Prostate gland (tissue), 2 donors: ENCODE measurements at regions not wholly inside any gene's neighbourhood (a gene's known extent, or its start where the extent isn't known, plus 50 kb on each side); places are given as distances from the start of the nearest gene placed in this dataset.

Experiments used
- DNase-seq: peaks from one replicate; pipeline ENCODE4 v3.0.0-alpha.2; 2019; ENCODE audit warnings: low spot score
- H3K27ac ChIP-seq, 2 donors: fragments of 200-600 bp; sonication (generic); 2 replicates each; pipeline ENCODE4 v1.5.1; 2017 to 2019
- H3K27me3 ChIP-seq: fragments of 200-600 bp; sonication (generic); replicated peaks from 2 replicates; pipeline ENCODE4 v1.5.1; 2019; ENCODE audit not compliant: insufficient read depth
- H3K36me3 ChIP-seq, 2 donors: fragments of 200-600 bp; sonication (generic); 1 replicate in 1 of 2; 2 replicates in 1 of 2; pipeline versions ENCODE4 v1.5.1 to v1.8.1; 2017 to 2019
- H3K4me1 ChIP-seq: fragments of 200-600 bp; sonication (generic); replicated peaks from 2 replicates; pipeline ENCODE4 v1.5.1; 2019
- H3K4me3 ChIP-seq, 2 donors: fragments of 200-600 bp; sonication (generic); 2 replicates each; pipeline ENCODE4 v1.5.1; 2017 to 2019
- H3K9me3 ChIP-seq: fragments of 200-600 bp; sonication (generic); 2 replicates; pipeline ENCODE4 v1.5.1; 2017
- POLR2A ChIP-seq: fragments of 450-650 bp; IDR thresholded peaks from one replicate; pipeline ENCODE4 v1.6.1; 2016; ENCODE audit warnings: antibody characterized with exemption, mild to moderate bottlenecking
- POLR2AphosphoS5 ChIP-seq: sonication (generic); formaldehyde crosslinking; IDR thresholded peaks from one replicate; pipeline ENCODE4 v1.6.1; 2017; ENCODE audit warnings: antibody characterized with exemption
- WGBS: methylation state at CpG from one replicate; pipeline ENCODE4 v1.1.5; 2018; 5-methylcytosine and 5-hydroxymethylcytosine counted together
- intact Hi-C: fragments of 100-400 bp; cut with DNase I; formaldehyde crosslinking; loops from one replicate; pipeline ENCODE4 v1.14.2; 2022
- TF ChIP-seq, protein P1 (sequence below), 4 experiments: fragments of 200-600 bp in 2 of 4; fragments of 450-650 bp in 2 of 4; sonication (generic) in 2 of 4; IDR thresholded peaks; 1 replicate in 3 of 4; 2 replicates in 1 of 4; pipeline ENCODE4 v1.5.1; 2016 to 2019; ENCODE audit warnings: antibody characterized with exemption in 4 of 4, mild to moderate bottlenecking in 2 of 4, moderate library complexity in 2 of 4

GRCh38 chr10:33802566-33802965, 468.1 kb upstream of the NRP1 start:
- no peaks in the 10 kb centered on the region for H3K36me3 ChIP-seq
- no peak for DNase-seq

DNA sequence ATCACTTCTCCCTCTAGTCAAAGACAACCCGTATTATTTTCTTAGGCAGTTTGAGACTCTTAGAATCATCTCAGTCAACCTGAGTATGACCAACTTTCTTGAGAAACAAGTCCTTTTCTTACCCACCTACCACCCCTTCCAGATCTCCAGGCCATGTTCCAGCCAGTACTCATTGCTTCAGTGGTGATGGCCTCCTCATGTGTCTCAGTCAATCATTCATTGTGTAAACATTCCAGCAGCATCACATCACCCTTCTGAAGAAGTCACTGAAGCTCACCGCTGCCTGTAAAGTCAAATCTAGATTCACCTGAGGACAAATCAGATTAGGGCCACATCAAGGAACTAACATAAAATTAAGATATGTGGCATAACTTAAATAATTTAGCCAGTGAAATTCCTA, 467.2 kb upstream of the NRP1 start:
- TF ChIP-seq, protein P1, sequence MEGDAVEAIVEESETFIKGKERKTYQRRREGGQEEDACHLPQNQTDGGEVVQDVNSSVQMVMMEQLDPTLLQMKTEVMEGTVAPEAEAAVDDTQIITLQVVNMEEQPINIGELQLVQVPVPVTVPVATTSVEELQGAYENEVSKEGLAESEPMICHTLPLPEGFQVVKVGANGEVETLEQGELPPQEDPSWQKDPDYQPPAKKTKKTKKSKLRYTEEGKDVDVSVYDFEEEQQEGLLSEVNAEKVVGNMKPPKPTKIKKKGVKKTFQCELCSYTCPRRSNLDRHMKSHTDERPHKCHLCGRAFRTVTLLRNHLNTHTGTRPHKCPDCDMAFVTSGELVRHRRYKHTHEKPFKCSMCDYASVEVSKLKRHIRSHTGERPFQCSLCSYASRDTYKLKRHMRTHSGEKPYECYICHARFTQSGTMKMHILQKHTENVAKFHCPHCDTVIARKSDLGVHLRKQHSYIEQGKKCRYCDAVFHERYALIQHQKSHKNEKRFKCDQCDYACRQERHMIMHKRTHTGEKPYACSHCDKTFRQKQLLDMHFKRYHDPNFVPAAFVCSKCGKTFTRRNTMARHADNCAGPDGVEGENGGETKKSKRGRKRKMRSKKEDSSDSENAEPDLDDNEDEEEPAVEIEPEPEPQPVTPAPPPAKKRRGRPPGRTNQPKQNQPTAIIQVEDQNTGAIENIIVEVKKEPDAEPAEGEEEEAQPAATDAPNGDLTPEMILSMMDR (IDR thresholded peaks at IDR 0.05), result no peak
- H3K4me1 ChIP-seq, result no peaks in the 10 kb centered on the region
- intact Hi-C loops, result no loop called here
- H3K27ac ChIP-seq, result no peak overlapping the region
- H3K27me3 ChIP-seq, result no peaks in the 10 kb centered on the region
- DNase-seq, result no peak
- H3K9me3 ChIP-seq, result no peaks in the 10 kb centered on the region
- no peak overlapping the region for H3K4me3 ChIP-seq
- 93% methylated on average over 2 of the region's 2 CpGs for WGBS
- H3K36me3 ChIP-seq, result no peaks in the 10 kb centered on the region

More at GRCh38 chr10:33802566-33802965, 468.1 kb upstream of the NRP1 start:
- H3K4me3 ChIP-seq, result no peak overlapping the region
- TF ChIP-seq POLR2A, result no peak
- TF ChIP-seq, protein P1 (IDR thresholded peaks at IDR 0.05), result no peak
- no peak for TF ChIP-seq POLR2AphosphoS5
- H3K27ac ChIP-seq, result no peak overlapping the region
- H3K27me3 ChIP-seq, result no peaks in the 10 kb centered on the region
- no peaks in the 10 kb centered on the region for H3K9me3 ChIP-seq
- intact Hi-C loops, result no loop called here
- WGBS, result 96% methylated on average over 4 of the region's 4 CpGs
- no peaks in the 10 kb centered on the region for H3K4me1 ChIP-seq

DNA sequence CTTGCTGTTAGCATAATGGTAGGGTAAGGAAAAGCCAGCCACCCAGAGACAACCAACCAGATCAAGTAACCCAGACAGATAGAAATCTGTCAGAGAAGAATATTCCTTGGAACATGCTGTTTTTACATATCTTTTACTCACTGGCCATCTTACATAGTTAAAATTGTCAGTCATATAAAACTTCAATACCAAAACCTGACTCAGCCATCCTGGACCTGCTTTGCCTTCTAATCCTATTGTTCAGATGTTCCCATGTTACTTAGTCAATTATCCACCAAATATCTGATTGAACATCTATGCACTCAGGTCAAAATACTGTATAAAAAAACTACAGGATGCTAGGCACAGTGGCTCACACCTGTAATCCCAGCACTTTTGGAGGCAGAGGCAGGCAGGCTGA, 466.5 kb upstream of the NRP1 start:
- TF ChIP-seq POLR2AphosphoS5 (no peak), POLR2A (no peak)
- TF ChIP-seq, protein P1 (IDR thresholded peaks at IDR 0.05), result no peak
- Histone ChIP-seq H3K9me3 (no peaks in the 10 kb centered on the region), H3K4me3 (no peak overlapping the region), H3K36me3 (no peaks in the 10 kb centered on the region), H3K27me3 (no peaks in the 10 kb centered on the region), H3K27ac (no peak overlapping the region), H3K4me1 (no peaks in the 10 kb centered on the region)
- DNase-seq, result no peak
- intact Hi-C loops, result no loop called here

DNA sequence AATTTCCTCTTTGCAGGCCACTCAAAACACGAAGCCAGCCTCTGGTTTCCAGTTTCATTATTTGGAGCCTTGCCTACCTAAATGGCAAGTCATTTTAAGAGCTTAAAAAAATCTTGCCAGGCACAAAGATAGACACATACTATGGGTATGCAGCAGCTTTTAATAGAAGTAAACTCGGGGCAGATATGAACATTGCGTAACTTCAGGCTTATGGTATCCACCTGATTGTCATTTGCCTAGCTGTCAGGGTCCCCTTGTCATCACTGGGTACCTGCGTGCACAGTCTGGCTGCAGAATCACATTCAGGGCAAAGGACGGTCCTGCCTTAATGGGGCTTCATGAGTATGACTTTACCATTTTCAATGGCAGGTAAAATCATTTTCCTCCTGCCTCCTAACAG, 466.1 kb upstream of the NRP1 start:
- Histone ChIP-seq H3K4me1 (no peaks in the 10 kb centered on the region), H3K36me3 (no peaks in the 10 kb centered on the region), H3K4me3 (no peak overlapping the region), H3K27me3 (no peaks in the 10 kb centered on the region), H3K9me3 (no peaks in the 10 kb centered on the region), H3K27ac (peak overlapping the region in 1 of 2 donors; percentile 21)
- intact Hi-C loops, result no loop called here
- TF ChIP-seq POLR2AphosphoS5, result peak; percentile 83
- no peak for TF ChIP-seq POLR2A
- TF ChIP-seq, protein P1 (IDR thresholded peaks at IDR 0.05), result no peak
- DNase-seq, result peak; percentile 48
- WGBS, result 35% methylated on average over 5 of the region's 5 CpGs

GRCh38 chr10:33799944-33800323, 465.5 kb upstream of the NRP1 start:
- H3K4me1 ChIP-seq, result no peaks in the 10 kb centered on the region
- H3K27me3 ChIP-seq, result no peaks in the 10 kb centered on the region
- DNase-seq, result no peak
- H3K4me3 ChIP-seq, result no peak overlapping the region
- H3K9me3 ChIP-seq, result no peaks in the 10 kb centered on the region
- H3K27ac ChIP-seq, result peak overlapping the region in 1 of 2 donors; percentile 21
- no peaks in the 10 kb centered on the region for H3K36me3 ChIP-seq
- WGBS, result 88% methylated on average over 5 of the region's 5 CpGs
- TF ChIP-seq POLR2AphosphoS5 (no peak), POLR2A (no peak)
- TF ChIP-seq, protein P1 (IDR thresholded peaks at IDR 0.05), result no peak
- intact Hi-C loops, result no loop called here
